Stimulated activated CD8-positive, alpha-beta memory T cell treated with anti-CD3 and anti-CD28 coated beads, Interleukin-12 subunit alpha, Interleukin-12 subunit beta, amount 100 ng/mL, for 24 hours (primary cell): ENCODE measurements at regions not wholly inside any gene's neighbourhood (a gene's known extent, or its start where the extent isn't known, plus 50 kb on each side); places are given as distances from the start of the nearest gene placed in this dataset.
A peak's percentile ranks its signal among the peaks of the same experiment; 100 is the strongest.
"Not testable (repeated sequence)": the region's sequence is repeated elsewhere in the genome, so short reads cannot be mapped to it uniquely, and the experiment has no call there.

Source experiments
- DNase-seq: peaks from one replicate; pipeline ENCODE4 v3.0.0-alpha.2; 2020; ENCODE audit errors: extremely low read depth

- DNase-seq, result no peak
Measured at GRCh38 chr7:67301667-67302066, 305.0 kb downstream of the TYW1 start.

- DNase-seq, result peak; percentile 95
Measured at GRCh38 chr7:67302113-67303039, 305.7 kb downstream of the TYW1 start.

DNA sequence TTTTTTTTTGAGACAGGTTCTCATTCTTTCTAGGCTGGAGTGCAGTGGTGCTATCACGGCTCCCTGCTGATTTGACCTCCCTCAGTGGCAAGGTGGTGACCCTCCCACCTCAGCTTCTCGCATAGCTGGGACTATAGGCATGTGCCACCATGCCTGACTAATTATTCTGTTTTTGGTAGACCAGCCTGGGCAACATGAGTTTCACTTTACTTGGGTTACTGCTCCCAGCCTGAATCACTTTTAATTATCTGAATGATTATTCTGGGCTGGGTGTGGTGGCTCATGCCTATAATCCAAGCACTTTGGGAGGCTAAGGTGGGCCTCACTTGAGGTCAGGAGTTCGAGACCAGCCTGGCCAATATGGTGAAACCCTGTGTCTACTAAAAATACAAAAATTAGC, 308.2 kb downstream of the TYW1 start:
- not testable (repeated sequence) for DNase-seq

DNA sequence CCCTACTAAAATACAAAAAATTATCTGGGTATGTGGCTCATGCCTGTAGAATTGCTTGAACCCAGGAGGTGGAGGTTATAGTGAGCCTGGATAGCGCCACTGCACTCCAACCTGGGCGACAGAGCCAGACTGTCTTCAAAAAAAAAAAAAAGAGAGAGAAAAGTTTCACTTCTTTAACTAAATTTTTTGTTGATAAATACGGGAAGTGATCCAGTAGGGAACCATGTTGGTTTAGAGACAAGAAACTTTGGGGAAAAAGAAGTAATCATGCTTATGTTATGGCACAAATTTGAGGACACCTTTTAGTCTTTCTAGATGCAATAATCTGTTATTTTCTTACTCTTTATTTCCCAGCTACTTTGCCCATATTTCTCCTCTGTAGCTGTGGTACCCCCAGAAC, 309.7 kb downstream of the TYW1 start:
- no peak for DNase-seq

- DNase-seq, result no peak
Measured at GRCh38 chr7:67309764-67310549, 313.3 kb downstream of the TYW1 start.

DNA sequence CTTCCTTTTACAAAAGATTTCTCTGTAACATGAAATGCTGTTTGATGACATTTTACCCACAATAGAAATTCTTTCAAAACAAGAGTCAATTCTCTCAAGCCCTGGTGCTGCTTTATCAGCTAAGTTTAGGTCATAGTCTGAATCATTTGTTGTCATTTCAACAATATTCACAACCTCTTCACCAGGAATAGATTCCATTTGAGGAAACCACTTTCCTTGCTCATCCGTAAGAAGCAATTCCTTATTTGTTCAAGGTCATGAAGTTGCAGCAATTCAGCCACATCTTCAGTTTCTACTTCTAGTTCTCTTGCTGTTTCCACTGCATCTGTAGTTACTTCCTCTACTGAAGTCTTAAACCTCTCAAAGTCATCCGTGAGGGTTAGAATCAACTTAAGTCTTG, 315.3 kb downstream of the TYW1 start:
- DNase-seq, result no peak

DNA sequence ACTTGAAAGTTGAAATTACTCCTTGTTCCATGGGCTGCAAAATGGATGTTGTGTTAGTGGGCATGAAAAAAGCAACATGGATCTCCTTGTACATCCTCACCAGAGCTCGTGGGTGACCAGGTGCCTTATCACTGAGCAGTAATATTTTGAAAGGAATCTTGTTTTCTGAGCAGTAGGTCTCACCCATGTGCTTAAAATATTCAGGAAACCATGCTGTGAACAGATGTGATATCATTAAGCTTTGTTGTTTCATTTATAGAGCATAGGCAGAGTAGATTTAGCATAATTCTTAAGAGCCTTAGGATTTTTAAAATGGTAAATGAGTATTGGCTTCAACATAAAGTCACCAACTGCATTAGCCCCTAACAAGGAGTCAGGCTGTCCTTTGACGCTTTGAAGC, 316.6 kb downstream of the TYW1 start:
- DNase-seq, result no peak

DNA sequence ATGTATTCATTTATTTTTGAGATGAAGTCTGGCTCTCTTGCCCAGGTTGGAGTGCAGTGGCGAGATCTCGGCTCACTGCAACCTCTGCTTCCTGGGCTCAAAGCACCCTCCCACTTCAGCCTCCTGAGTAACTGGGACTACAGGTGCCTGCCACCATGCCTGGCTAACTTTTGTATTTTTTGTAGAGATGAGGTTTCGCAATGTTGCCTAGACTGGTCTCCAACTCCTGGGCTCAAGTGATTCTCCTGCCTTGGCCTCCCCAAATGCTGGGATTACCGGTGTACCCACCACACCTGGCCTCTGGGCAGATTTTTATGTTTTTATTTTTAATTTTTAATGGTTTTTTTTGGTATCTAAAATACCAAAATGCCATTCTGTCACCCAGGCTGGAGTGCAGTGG, 320.3 kb downstream of the TYW1 start:
- not testable (repeated sequence) for DNase-seq

DNA sequence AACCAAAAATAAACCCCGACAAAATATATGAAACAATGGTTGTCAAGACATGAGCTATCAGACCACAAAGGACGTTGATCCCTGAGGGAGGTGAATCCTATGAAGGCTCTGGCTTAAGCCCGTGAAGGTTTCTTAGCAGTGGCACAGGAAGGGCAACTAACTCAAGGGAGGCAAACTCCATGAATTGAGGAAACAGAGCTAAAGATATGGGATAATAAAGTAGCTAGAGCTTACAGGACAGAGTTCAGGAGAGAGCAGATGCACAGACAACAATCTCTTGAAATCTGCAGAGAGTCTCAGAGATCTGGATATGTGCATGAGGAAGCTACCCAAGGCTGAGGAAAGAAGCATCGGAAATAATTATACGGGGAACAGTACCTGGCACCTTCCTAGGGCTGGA, 331.6 kb downstream of the TYW1 start:
- not testable (repeated sequence) for DNase-seq

DNA sequence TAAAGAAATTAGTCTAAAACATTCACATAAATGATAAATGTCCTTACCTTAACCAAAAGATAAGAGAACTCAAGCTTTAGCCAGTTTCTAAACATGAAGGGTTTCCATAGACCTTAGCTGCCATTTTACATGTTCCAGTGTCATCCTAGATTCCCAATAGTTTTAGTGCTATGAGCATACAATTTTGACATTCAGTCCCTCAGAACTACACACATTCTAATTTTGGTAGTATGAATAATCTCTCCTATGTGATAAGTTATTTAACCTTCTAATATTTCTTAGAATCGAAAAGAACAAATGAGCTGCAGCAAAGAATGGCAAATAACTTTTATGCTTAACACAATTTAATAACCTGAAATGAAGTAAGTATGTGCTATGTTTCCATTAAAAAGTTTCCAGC, 338.5 kb downstream of the TYW1 start:
- not testable (repeated sequence) for DNase-seq

- not testable (repeated sequence) for DNase-seq
Measured at GRCh38 chr7:67335663-67336062, 339.0 kb downstream of the TYW1 start.

DNA sequence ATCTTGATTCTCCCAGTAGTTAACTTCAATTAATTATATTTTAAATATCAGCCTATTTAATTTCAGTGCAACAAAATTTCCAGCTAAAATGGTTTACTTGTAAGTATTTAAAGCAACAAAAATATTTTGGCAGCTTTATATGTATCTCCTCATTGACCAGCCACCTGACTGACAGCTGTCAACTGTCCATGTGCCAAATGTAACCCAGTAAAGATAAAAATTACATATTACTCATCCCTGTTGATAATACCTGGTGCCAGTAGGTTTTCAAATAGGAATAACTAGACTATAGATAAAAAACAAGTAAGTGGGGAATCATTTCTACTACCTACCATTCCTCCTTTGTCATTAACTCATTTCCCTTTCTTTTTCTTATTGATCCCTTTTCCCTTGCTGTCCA, 341.9 kb downstream of the TYW1 start:
- DNase-seq, result not testable (repeated sequence)

GRCh38 chr7:67341153-67341768, 344.6 kb downstream of the TYW1 start:
- DNase-seq, result no peak

DNA sequence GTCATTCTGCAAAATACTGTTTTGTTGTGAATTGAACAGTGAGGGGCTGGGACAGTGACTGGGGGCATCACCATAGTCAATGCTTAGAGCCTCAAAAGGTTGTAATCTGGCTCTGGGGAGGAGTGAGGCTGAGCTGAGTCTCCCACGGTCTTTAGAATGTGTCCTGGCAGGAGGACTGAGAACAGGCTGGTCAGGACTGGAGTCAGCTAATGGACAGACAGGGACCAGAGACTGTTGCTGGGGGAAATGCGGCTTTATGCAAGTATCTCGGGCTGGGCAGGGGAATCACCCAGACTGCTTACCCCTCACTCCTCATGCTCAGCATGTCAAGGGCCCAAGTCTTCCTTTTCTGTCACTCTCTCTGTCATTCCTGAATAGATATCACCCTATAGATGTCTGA, 346.5 kb downstream of the TYW1 start:
- DNase-seq, result no peak

DNA sequence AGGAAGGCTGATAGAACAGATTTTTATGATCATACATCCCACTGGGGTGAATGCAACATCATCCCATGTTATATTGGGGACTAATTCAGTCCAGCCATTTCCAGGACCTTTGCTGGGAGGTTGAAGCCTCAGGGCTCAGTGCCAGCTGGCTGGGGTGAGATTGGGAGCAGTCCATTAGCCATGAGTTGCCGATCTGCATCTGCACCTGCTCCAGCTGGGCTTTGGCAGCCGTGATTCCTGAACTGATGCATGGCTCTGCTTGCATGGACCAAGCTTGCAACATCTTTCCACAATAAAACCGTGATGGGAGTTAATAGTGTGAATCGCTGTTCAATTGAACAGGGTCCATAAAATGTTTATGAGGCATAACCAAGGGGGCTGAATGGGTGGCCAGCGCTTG, 346.9 kb downstream of the TYW1 start:
- no peak for DNase-seq

DNA sequence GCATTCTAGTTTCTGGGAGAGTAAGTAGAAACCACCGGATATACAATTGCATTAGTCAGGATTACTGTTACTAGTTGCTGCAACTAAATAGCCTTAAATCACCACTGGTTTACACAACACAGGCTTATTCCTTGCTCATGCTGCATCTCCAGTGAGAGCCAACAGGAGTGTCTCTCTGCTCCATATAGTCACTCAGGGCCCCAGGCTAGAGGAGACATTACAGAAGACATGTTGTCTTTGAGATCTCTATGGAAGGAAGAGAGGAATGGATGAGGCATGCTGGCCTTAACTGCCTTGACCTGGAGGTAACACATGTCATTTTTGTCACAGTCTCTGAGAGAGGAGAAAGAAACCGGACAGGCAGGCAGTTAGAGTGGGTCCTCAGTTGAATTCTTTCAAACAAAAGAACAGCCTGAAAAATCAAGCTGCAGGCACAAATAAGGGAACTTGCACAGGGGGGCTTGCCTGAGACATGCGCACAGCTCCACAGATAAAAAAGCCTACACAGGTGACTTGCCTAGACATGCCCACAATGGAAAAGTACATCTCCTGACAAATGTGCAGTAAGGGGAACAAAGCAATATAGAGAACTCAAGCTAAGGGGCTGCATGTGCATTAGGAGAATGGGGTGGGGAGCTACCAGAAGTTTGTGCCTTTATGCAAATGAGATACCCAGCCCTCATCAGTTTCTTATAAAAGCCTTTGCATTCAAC, 348.0 kb downstream of the TYW1 start:
- DNase-seq, result no peak

- DNase-seq, result no peak
Measured at GRCh38 chr7:67346126-67346525, 349.5 kb downstream of the TYW1 start.

GRCh38 chr7:67346876-67347275, 350.2 kb downstream of the TYW1 start:
- no peak for DNase-seq

DNA sequence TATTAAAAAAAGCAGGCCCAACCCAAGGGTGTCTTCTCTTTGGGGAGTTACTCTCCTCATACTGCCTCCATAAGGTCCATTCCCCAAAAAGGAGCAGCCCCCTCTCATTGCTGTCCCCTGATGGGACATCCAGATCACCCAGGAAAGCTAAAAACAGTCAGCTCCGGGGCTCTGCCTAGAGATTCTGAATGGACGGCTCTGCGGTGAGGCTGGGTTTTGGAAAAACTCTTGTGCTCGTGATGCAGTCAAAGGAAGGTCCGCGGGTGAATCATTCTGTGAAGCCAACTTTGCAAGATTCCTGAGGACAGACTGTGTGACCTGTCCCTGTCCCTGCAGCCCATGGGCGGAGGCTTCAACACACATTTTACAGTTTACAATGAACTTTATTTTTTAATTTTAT, 351.5 kb downstream of the TYW1 start:
- no peak for DNase-seq

DNA sequence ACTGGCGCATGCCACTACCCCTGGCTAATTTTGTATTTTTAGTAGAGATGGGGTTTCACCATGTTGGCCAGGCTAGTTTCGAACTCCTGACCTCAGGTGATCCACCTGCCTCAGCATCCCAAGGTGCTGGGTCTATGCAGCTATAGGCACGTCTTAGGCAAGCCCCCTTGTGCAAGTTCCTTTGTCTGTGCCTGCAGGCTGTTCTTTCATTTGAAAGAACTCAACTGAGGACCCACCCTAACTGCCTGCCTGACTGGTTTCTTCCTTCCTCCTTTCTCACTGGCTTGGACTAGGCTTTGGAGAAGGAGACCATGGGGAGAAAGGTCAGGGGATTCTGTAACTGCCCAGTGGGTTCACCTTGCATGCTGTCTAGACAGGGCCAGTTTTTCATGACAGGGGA, 361.0 kb downstream of the TYW1 start:
- DNase-seq, result not testable (repeated sequence)

GRCh38 chr7:67358316-67358715, 361.7 kb downstream of the TYW1 start:
- not testable (repeated sequence) for DNase-seq

DNA sequence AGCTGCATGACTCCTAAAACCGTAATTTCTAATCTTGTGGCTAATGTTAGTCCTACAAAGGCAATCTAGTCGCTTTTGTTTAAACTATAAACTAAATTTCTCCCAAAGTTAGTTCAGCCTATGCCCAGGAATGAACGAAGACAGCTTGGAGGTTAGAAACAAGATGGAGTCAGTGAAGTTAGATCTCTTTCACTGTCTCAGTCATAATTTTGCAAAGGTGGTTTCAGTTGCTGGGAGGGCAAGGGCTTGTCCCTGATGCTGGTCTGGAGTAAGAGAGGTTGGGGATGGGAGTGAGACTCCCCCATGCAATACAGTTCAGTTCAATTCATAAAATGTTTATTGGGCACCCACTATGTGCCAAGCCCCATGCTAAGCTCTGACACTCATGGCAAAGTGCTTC, 362.1 kb downstream of the TYW1 start:
- DNase-seq, result not testable (repeated sequence)
